Erythroblast (primary cell): ENCODE measurements at regions not wholly inside any gene's neighbourhood (a gene's known extent, or its start where the extent isn't known, plus 50 kb on each side); places are given as distances from the start of the nearest gene placed in this dataset.

Experiments used
- DNase-seq, 2 experiments: peaks; one replicate each; lab custom pipeline; 2025; lab: John Stamatoyannopoulos, UW
- GATA1 ChIP-seq: IDR thresholded peaks from 2 replicates; pipeline ENCODE4 v1.6.1; 2011; ENCODE audit warnings: low read depth, mild to moderate bottlenecking, control low read depth, low read length, moderate library complexity
- POLR2A ChIP-seq: IDR thresholded peaks from 2 replicates; pipeline ENCODE4 v1.6.1; 2011; ENCODE audit warnings: mild to moderate bottlenecking, low read length

- DNase-seq: no peak
- TF ChIP-seq GATA1: no peak
- no peak for TF ChIP-seq POLR2A
These were observed 338.8 kb downstream of the SEC14L1 start for GRCh38 chr17:77479372-77480198.

GRCh38 chr17:77480199-77480508 lies 339.4 kb downstream of the SEC14L1 start:
- no peak for TF ChIP-seq GATA1
- no peak for TF ChIP-seq POLR2A
- DNase-seq: no peak

GRCh38 chr17:77480509-77481215 lies 339.9 kb downstream of the SEC14L1 start:
- no peak for TF ChIP-seq POLR2A
- TF ChIP-seq GATA1: no peak
- no peak for DNase-seq

- TF ChIP-seq POLR2A: no peak
- no peak for TF ChIP-seq GATA1
- DNase-seq: no peak
These were observed 341.0 kb downstream of the SEC14L1 start for GRCh38 chr17:77481476-77482374.

DNA sequence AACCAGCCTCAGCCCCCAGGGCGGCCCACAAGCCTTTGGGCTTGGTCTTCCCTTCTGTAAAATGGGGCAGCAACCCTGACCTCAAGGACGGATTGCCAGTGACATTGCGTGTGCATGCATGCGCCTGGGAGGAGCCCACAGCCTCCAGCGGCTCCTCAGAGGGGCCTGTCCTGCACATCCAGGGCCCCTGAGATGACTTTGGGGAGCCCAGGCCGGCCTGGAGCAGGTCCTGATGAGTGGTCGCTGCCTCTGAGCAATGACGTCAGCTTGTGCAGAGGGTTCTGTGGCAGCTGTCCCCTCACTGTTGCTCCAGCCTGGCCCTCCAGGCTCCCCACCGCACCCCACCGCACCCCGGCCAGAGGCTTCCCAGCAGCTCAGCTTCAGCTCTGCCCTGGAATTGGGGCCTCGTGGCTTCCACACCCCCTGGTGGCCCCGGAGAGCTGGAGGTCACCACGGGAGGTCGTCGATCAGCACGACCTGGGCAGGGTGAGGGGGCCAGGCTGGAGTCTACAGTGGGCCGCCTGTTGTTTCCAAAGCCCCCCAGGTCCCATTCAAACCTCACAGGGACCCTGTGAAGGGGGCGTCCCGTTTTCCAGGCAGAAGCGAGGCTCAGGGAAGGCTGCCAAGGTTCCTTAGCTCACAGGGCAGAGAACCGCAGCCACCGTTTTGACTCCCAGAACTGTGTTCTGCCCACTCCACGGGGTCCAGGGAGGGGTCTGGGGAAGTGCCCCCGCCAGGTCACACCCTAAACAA lies 341.8 kb downstream of the SEC14L1 start:
- no peak for TF ChIP-seq POLR2A
- no peak for TF ChIP-seq GATA1
- no peak for DNase-seq

GRCh38 chr17:77483128-77483598 lies 342.4 kb downstream of the SEC14L1 start:
- TF ChIP-seq POLR2A: no peak
- TF ChIP-seq GATA1: no peak

GRCh38 chr17:77484111-77484510 lies 343.3 kb downstream of the SEC14L1 start:
- DNase-seq: no peak
- TF ChIP-seq POLR2A: no peak
- no peak for TF ChIP-seq GATA1

More at GRCh38 chr17:77483128-77483598, 342.4 kb downstream of the SEC14L1 start:
- no peak for DNase-seq

- TF ChIP-seq POLR2A (no peak), GATA1 (no peak)
- DNase-seq: no peak
These were observed 344.5 kb downstream of the SEC14L1 start for GRCh38 chr17:77485089-77485833.

DNA sequence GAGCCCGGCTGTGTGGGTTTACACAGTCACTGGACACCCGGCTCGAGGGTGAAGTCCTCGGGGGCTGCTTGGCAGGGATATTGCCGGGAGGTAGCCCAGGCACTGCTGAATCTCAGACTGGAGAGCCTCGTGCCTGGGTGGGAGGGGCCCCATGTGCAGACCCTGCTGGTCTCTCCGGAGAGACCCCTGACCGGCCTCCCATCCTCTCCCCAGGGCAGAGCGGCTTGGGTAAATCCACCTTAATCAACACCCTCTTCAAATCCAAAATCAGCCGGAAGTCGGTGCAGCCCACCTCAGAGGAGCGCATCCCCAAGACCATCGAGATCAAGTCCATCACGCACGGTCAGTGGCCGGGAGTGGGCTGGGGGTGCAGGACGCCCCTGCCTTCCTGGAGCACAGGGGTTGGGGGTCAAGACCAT lies 346.5 kb downstream of the SEC14L1 start:
- no peak for DNase-seq
- TF ChIP-seq POLR2A: no peak
- TF ChIP-seq GATA1: no peak

DNA sequence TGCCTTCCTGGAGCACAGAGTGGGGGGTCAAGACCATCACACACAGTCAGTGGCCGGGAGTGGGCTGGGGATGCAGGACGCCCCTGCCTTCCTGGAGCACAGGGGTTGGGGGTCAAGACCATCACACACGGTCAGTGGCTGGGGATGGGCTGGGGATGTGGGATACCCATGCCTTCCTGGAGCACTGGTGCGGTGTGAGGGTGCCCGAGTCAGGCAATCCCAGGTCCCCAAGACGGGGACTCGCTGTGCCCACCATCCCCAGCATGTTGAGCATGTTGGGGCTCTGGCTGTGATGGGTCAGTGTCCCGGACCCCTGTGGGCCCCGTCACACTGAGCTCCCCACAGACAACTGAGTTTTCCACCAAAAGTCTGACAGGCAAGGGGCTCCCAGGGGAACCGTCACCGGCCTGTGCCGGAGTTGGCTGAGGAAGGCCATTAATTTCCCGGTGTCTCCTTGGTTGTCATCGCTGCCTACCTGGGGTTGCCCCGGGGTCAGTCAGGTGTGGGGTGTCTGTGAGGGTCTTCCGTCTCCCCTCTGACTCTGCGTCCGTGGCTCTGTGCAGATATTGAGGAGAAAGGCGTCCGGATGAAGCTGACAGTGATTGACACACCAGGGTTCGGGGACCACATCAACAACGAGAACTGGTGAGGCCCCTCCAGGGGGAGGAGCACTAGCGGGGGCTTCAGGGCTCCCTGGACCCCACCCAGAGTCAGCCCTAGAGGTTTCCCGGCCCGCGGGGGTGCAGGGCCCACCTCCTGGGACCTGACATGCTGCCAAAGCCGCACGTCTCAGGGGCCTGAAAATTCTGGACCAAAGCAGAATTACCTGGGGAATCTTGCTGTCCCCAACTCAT lies 347.1 kb downstream of the SEC14L1 start:
- no peak for DNase-seq

GRCh38 chr17:77488531-77489238 lies 347.9 kb downstream of the SEC14L1 start:
- DNase-seq: no peak
- TF ChIP-seq POLR2A: no peak
- TF ChIP-seq GATA1: no peak

More for the DNA sequence above, 347.1 kb downstream of the SEC14L1 start:
- TF ChIP-seq GATA1: no peak
- no peak for TF ChIP-seq POLR2A
